ENCODE measurements at regions not wholly inside any gene's neighbourhood (a gene's known extent, or its start where the extent isn't known, plus 50 kb on each side); places are given as distances from the start of the nearest gene placed in this dataset.

GRCh38 chr7:79515358-79515757, 61.9 kb upstream of the MAGI2 start:
- TF ChIP-seq POLR2A (IDR thresholded peaks at IDR 0.05; ENCODE audit: low read depth, low read length) (no peak), EZH2 (IDR thresholded peaks at IDR 0.05; ENCODE audit: borderline replicate concordance, low read depth, low read length, severe bottlenecking) (no peak), POLR2AphosphoS5 (IDR thresholded peaks at IDR 0.05; ENCODE audit: insufficient read depth, low read depth, low read length) (no peak), JUN (IDR thresholded peaks at IDR 0.05; ENCODE audit: borderline replicate concordance, insufficient read depth, insufficient read length, low read depth) (no peak), MYC (IDR thresholded peaks at IDR 0.05; ENCODE audit: low read depth, low read length) (no peak)
- TF ChIP-seq, protein P1, sequence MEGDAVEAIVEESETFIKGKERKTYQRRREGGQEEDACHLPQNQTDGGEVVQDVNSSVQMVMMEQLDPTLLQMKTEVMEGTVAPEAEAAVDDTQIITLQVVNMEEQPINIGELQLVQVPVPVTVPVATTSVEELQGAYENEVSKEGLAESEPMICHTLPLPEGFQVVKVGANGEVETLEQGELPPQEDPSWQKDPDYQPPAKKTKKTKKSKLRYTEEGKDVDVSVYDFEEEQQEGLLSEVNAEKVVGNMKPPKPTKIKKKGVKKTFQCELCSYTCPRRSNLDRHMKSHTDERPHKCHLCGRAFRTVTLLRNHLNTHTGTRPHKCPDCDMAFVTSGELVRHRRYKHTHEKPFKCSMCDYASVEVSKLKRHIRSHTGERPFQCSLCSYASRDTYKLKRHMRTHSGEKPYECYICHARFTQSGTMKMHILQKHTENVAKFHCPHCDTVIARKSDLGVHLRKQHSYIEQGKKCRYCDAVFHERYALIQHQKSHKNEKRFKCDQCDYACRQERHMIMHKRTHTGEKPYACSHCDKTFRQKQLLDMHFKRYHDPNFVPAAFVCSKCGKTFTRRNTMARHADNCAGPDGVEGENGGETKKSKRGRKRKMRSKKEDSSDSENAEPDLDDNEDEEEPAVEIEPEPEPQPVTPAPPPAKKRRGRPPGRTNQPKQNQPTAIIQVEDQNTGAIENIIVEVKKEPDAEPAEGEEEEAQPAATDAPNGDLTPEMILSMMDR (IDR thresholded peaks at IDR 0.05; ENCODE audit: extremely low read depth in 1 of 2, insufficient read depth in 1 of 2, low read depth in 1 of 2, low read length in 2 of 2): no peak
- TF ChIP-seq, protein P2, sequence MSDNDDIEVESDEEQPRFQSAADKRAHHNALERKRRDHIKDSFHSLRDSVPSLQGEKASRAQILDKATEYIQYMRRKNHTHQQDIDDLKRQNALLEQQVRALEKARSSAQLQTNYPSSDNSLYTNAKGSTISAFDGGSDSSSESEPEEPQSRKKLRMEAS (IDR thresholded peaks at IDR 0.05; ENCODE audit: insufficient read depth, insufficient read length): no peak

Data from endothelial cell of umbilical vein (primary cell).